HepG2 (cell line): ENCODE measurements at regions not wholly inside any gene's neighbourhood (a gene's known extent, or its start where the extent isn't known, plus 50 kb on each side); places are given as distances from the start of the nearest gene placed in this dataset.

Experiments used
- ATAC-seq: fragments of 200-7000 bp; cut with Tn5 transposase; 3 replicates; pipeline ENCODE4 v1.9.1; 2020; ENCODE audit warnings: mild to moderate bottlenecking, moderate library complexity
- BruUV-seq: library from RNA; stranded (reverse); fragments of 400-500 nt; replicated peaks from 2 replicates; lab custom pipeline; 2021; lab: Mats Ljungman, UMichigan
- CTCF ChIA-PET: fragments of 300-600 bp; formaldehyde crosslinking; extraction: SDS; loops from one replicate; lab custom pipeline; 2021; ENCODE audit warnings: low total read pairs, inconsistent platforms, low intra/inter-chr PET ratio; lab: Yijun Ruan, JAX
- POLR2A ChIA-PET: fragments of 350-600 bp; sonication (Branson Sonifier 250); formaldehyde crosslinking; loops from one replicate; lab custom pipeline; 2020; ENCODE audit warnings: antibody characterized with exemption, inconsistent platforms; lab: Yijun Ruan, JAX
- DNase-seq: peaks from one replicate; pipeline ENCODE4 v3.0.0-alpha.2; 2015; ENCODE audit warnings: low spot score
- FAIRE-seq: peaks from 3 replicates; lab custom pipeline; 2011; peaks lifted over from hg19 to GRCh38; lab: Jason Lieb, UNC
- H2AFZ ChIP-seq: one replicate; pipeline ENCODE4 v1.6.1; 2011; ENCODE audit warnings: low read length, inconsistent platforms
- H3K27ac ChIP-seq: fragments of 300-600 bp; 3 replicates; pipeline ENCODE4 v1.8.0; 2011; ENCODE audit warnings: mixed run types, mild to moderate bottlenecking, mixed read lengths, low read length, inconsistent platforms; ENCODE audit not compliant: insufficient read depth; ENCODE audit errors: extremely low read length
- H3K27me3 ChIP-seq, 2 experiments: fragments of 200-600 bp in 1 of 2; 2 replicates in 1 of 2; 3 replicates in 1 of 2; pipeline versions ENCODE4 v1.6.0 to v1.8.0; 2011; ENCODE audit warnings: low read length in 2 of 2, mild to moderate bottlenecking in 2 of 2, moderate library complexity in 2 of 2, inconsistent platforms in 1 of 2; ENCODE audit not compliant: insufficient read depth in 2 of 2, control insufficient read depth in 1 of 2
- H3K36me3 ChIP-seq, 2 experiments: fragments of 200-600 bp in 1 of 2; replicated peaks in 1 of 2; 2 replicates in 1 of 2; 3 replicates in 1 of 2; pipeline versions ENCODE4 v1.5.1 to v1.8.0; 2011; ENCODE audit warnings: low read length in 2 of 2, inconsistent platforms in 1 of 2; ENCODE audit not compliant: insufficient read depth in 2 of 2, control insufficient read depth in 1 of 2
- H3K4me1 ChIP-seq: 2 replicates; pipeline ENCODE4 v1.5.1; 2012; ENCODE audit warnings: low read length, inconsistent platforms; ENCODE audit not compliant: insufficient read depth
- H3K4me2 ChIP-seq: 2 replicates; pipeline ENCODE4 v1.6.0; 2011; ENCODE audit warnings: low read depth, low read length, inconsistent platforms
- H3K4me3 ChIP-seq, 3 experiments: fragments of 200-600 bp in 1 of 3; sonication (generic), shearing (Covaris generic) in 1 of 3; replicated peaks in 1 of 3; 2 replicates each; pipeline ENCODE4 v1.5.1; 2011 to 2016; ENCODE audit warnings: low read length in 3 of 3, inconsistent platforms in 2 of 3, low read depth in 2 of 3, mild to moderate bottlenecking in 2 of 3, control low read depth in 1 of 3, mixed read lengths in 1 of 3; ENCODE audit not compliant: insufficient read depth in 1 of 3
- H3K79me2 ChIP-seq: one replicate; pipeline ENCODE4 v1.6.1; 2011; ENCODE audit warnings: low read length, inconsistent platforms; ENCODE audit not compliant: insufficient read depth
- H3K9ac ChIP-seq: 2 replicates; pipeline ENCODE4 v1.6.0; 2011; ENCODE audit warnings: mild to moderate bottlenecking, low read depth, low read length, inconsistent platforms; ENCODE audit not compliant: insufficient read depth
- H3K9me3 ChIP-seq: 2 replicates; pipeline ENCODE4 v1.5.1; 2012; ENCODE audit warnings: mild to moderate bottlenecking, low read length
- H4K20me1 ChIP-seq: 2 replicates; pipeline ENCODE4 v1.6.0; 2011; ENCODE audit warnings: inconsistent platforms, mild to moderate bottlenecking, low read length, moderate library complexity; ENCODE audit not compliant: insufficient read depth
- ARNT ChIP-seq: fragments of 450-650 bp; IDR thresholded peaks from 2 replicates; pipeline ENCODE4 v1.6.1; 2017
- FOXA1 ChIP-seq, 2 experiments: fragments of 450-650 bp in 1 of 2; sonication (generic) in 1 of 2; formaldehyde crosslinking in 1 of 2; IDR thresholded peaks; 2 replicates each; pipeline versions ENCODE4 v1.4.0 to v1.6.1; 2016 to 2020; ENCODE audit warnings: missing genetic modification reagents in 1 of 2
- LCORL ChIP-seq, 2 experiments: fragments of 450-650 bp in 1 of 2; sonication (generic) in 1 of 2; formaldehyde crosslinking in 1 of 2; IDR thresholded peaks; 2 replicates each; pipeline versions ENCODE4 v1.5.0 to v1.6.1; 2017 to 2020; ENCODE audit warnings: antibody characterized with exemption in 1 of 2, missing genetic modification reagents in 1 of 2
- RXRB ChIP-seq: IDR thresholded peaks from 2 replicates; pipeline ENCODE4 v1.6.1; 2016; ENCODE audit warnings: borderline replicate concordance, missing genetic modification reagents, missing compliant biosample characterization
- ZNF124 ChIP-seq: sonication (generic); formaldehyde crosslinking; IDR thresholded peaks from 2 replicates; pipeline ENCODE4 v1.4.0; 2020; ENCODE audit warnings: missing genetic modification reagents
- ZNF430 ChIP-seq: sonication (generic); formaldehyde crosslinking; IDR thresholded peaks from 2 replicates; pipeline ENCODE4 v1.9.0; 2021; ENCODE audit warnings: mild to moderate bottlenecking, missing genetic modification reagents
- ZNF572 ChIP-seq: sonication (generic); formaldehyde crosslinking; IDR thresholded peaks from 2 replicates; pipeline ENCODE4 v1.5.1; 2020; ENCODE audit warnings: mild to moderate bottlenecking, missing genetic modification reagents
- ZNF782 ChIP-seq: sonication (generic); formaldehyde crosslinking; IDR thresholded peaks from 2 replicates; pipeline ENCODE4 v1.4.0; 2020; ENCODE audit warnings: missing genetic modification reagents, mild to moderate bottlenecking, borderline replicate concordance
- WGBS: methylation state at CpG from one replicate; pipeline ENCODE4 v1.1.6; 2017; ENCODE audit warnings: low lambda C conversion rate; 5-methylcytosine and 5-hydroxymethylcytosine counted together
- in situ Hi-C: cut with HindIII; loops from 2 replicates; pipeline ENCODE4 v1.10.0; 2017; ENCODE audit warnings: low pct_unique_long_range_greater_than_20kb; ENCODE audit not compliant: extremely low pct_ligation_motif_present
- intact Hi-C: fragments of 100-400 bp; cut with micrococcal nuclease; formaldehyde crosslinking; loops from one replicate; pipeline ENCODE4 v1.10.0; 2022; ENCODE audit not compliant: unreplicated experiment
- TF ChIP-seq, protein P1 (sequence below): sonication (generic); formaldehyde crosslinking; IDR thresholded peaks from 2 replicates; pipeline ENCODE4 v1.4.0; 2020; ENCODE audit warnings: missing genetic modification reagents
- TF ChIP-seq, protein P2 (sequence below): sonication (generic); formaldehyde crosslinking; IDR thresholded peaks from 2 replicates; pipeline ENCODE4 v1.4.0; 2020; ENCODE audit warnings: missing genetic modification reagents
- TF ChIP-seq, protein P3 (sequence below), 2 experiments: IDR thresholded peaks; 2 replicates each; pipeline ENCODE4 v1.6.1; 2011 to 2012; ENCODE audit warnings: low read length in 2 of 2, borderline replicate concordance in 1 of 2, low read depth in 1 of 2, mild to moderate bottlenecking in 1 of 2, moderate library complexity in 1 of 2

DNA sequence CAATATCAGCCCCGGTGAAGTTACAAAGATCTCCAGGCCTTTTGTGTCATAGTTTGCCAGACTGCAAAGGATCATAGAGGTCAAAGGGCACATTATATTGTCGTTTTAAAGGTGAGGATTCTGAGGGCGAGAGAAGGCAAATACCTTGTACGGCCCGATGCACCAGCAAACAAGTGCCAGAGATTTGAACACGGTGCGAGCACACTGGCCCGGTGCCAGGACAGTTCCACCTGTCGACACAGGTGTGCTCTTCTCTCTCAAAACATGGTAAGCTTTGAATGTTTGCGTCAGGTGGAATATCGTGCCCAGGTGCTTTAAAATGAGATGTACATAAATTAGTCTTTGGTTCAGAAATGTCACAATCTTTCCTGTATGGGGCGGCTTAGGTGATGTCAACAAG, 776.1 kb upstream of the ID2 start (continued):
- TF ChIP-seq, protein P1, sequence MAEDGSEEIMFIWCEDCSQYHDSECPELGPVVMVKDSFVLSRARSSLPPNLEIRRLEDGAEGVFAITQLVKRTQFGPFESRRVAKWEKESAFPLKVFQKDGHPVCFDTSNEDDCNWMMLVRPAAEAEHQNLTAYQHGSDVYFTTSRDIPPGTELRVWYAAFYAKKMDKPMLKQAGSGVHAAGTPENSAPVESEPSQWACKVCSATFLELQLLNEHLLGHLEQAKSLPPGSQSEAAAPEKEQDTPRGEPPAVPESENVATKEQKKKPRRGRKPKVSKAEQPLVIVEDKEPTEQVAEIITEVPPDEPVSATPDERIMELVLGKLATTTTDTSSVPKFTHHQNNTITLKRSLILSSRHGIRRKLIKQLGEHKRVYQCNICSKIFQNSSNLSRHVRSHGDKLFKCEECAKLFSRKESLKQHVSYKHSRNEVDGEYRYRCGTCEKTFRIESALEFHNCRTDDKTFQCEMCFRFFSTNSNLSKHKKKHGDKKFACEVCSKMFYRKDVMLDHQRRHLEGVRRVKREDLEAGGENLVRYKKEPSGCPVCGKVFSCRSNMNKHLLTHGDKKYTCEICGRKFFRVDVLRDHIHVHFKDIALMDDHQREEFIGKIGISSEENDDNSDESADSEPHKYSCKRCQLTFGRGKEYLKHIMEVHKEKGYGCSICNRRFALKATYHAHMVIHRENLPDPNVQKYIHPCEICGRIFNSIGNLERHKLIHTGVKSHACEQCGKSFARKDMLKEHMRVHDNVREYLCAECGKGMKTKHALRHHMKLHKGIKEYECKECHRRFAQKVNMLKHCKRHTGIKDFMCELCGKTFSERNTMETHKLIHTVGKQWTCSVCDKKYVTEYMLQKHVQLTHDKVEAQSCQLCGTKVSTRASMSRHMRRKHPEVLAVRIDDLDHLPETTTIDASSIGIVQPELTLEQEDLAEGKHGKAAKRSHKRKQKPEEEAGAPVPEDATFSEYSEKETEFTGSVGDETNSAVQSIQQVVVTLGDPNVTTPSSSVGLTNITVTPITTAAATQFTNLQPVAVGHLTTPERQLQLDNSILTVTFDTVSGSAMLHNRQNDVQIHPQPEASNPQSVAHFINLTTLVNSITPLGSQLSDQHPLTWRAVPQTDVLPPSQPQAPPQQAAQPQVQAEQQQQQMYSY (CRISPR knock-in tag): no peak
- TF ChIP-seq ZNF782 (CRISPR knock-in tag): no peak
- no peak for TF ChIP-seq ZNF124
- TF ChIP-seq ARNT: no peak

DNA sequence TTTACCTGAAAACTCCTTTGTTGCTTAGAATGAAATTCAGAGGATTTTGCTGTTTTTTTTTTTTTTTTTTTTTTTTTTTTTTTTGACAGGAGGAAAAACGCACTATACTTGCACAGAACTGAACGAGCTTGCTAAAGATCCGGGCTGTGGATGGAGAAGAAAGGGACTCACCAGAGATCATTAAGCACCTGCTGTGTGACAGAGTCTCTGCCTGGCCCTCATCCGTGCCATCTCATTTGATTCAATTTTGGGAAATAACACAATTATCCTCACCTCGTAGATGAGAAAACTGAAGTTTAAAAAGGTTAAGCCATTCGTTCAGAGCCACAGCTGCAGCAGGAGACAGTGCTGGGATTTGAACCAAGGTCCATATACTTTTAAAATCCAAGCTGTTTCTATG, 775.4 kb upstream of the ID2 start:
- Histone ChIP-seq H2AFZ (no peak overlapping the region), H4K20me1 (no peaks in the 10 kb centered on the region), H3K36me3 (no peaks in the 10 kb centered on the region), H3K9me3 (no peaks in the 10 kb centered on the region), H3K9ac (no peak overlapping the region), H3K4me3 (no peak overlapping the region), H3K27ac (no peak overlapping the region), H3K4me1 (no peaks in the 10 kb centered on the region), H3K79me2 (no peaks in the 10 kb centered on the region), H3K27me3 (no peaks in the 10 kb centered on the region), H3K4me2 (no peak overlapping the region)
- FAIRE-seq (no peak), DNase-seq (no peak), ATAC-seq (no peak)
- 18% methylated on average over 6 of the region's 6 CpGs for WGBS
- in situ Hi-C loops (no loop called here), intact Hi-C loops (no loop called here)
- no TSS peak for BruUV-seq
- POLR2A ChIA-PET: no interaction called here
- TF ChIP-seq ZNF430 (CRISPR knock-in tag) (no peak), FOXA1 (IDR thresholded peaks at IDR 0.05) (no peak), FOXA1 (CRISPR knock-in tag; IDR thresholded peaks at IDR 0.05) (no peak), ZNF572 (no peak), LCORL (IDR thresholded peaks at IDR 0.05) (no peak), LCORL (CRISPR knock-in tag; IDR thresholded peaks at IDR 0.05) (no peak), RXRB (CRISPR knock-in tag) (no peak)
- TF ChIP-seq, protein P2, sequence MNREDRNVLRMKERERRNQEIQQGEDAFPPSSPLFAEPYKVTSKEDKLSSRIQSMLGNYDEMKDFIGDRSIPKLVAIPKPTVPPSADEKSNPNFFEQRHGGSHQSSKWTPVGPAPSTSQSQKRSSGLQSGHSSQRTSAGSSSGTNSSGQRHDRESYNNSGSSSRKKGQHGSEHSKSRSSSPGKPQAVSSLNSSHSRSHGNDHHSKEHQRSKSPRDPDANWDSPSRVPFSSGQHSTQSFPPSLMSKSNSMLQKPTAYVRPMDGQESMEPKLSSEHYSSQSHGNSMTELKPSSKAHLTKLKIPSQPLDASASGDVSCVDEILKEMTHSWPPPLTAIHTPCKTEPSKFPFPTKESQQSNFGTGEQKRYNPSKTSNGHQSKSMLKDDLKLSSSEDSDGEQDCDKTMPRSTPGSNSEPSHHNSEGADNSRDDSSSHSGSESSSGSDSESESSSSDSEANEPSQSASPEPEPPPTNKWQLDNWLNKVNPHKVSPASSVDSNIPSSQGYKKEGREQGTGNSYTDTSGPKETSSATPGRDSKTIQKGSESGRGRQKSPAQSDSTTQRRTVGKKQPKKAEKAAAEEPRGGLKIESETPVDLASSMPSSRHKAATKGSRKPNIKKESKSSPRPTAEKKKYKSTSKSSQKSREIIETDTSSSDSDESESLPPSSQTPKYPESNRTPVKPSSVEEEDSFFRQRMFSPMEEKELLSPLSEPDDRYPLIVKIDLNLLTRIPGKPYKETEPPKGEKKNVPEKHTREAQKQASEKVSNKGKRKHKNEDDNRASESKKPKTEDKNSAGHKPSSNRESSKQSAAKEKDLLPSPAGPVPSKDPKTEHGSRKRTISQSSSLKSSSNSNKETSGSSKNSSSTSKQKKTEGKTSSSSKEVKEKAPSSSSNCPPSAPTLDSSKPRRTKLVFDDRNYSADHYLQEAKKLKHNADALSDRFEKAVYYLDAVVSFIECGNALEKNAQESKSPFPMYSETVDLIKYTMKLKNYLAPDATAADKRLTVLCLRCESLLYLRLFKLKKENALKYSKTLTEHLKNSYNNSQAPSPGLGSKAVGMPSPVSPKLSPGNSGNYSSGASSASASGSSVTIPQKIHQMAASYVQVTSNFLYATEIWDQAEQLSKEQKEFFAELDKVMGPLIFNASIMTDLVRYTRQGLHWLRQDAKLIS (CRISPR knock-in tag): no peak
- TF ChIP-seq, protein P3, sequence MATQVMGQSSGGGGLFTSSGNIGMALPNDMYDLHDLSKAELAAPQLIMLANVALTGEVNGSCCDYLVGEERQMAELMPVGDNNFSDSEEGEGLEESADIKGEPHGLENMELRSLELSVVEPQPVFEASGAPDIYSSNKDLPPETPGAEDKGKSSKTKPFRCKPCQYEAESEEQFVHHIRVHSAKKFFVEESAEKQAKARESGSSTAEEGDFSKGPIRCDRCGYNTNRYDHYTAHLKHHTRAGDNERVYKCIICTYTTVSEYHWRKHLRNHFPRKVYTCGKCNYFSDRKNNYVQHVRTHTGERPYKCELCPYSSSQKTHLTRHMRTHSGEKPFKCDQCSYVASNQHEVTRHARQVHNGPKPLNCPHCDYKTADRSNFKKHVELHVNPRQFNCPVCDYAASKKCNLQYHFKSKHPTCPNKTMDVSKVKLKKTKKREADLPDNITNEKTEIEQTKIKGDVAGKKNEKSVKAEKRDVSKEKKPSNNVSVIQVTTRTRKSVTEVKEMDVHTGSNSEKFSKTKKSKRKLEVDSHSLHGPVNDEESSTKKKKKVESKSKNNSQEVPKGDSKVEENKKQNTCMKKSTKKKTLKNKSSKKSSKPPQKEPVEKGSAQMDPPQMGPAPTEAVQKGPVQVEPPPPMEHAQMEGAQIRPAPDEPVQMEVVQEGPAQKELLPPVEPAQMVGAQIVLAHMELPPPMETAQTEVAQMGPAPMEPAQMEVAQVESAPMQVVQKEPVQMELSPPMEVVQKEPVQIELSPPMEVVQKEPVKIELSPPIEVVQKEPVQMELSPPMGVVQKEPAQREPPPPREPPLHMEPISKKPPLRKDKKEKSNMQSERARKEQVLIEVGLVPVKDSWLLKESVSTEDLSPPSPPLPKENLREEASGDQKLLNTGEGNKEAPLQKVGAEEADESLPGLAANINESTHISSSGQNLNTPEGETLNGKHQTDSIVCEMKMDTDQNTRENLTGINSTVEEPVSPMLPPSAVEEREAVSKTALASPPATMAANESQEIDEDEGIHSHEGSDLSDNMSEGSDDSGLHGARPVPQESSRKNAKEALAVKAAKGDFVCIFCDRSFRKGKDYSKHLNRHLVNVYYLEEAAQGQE (IDR thresholded peaks at IDR 0.05; ENCODE audit: borderline replicate concordance in 1 of 2, low read depth in 1 of 2, low read length in 2 of 2): no peak
- CTCF ChIA-PET: no interaction called here
